Trophoblast cell (in vitro differentiated cells and primary cell): ENCODE measurements at regions not wholly inside any gene's neighbourhood (a gene's known extent, or its start where the extent isn't known, plus 50 kb on each side); places are given as distances from the start of the nearest gene placed in this dataset.

Source experiments
- DNase-seq, 2 donors: peaks; one replicate each; pipeline ENCODE4 v3.0.0-alpha.2; 2016
- H2AFZ ChIP-seq: 2 replicates; pipeline ENCODE4 v1.6.1; 2013; ENCODE audit warnings: low read length, moderate library complexity, mild to moderate bottlenecking; ENCODE audit not compliant: insufficient read depth, poor library complexity
- H2AK5ac ChIP-seq: 2 replicates; pipeline ENCODE4 v1.6.1; 2013; ENCODE audit warnings: mild to moderate bottlenecking, low read length
- H2BK120ac ChIP-seq: 2 replicates; pipeline ENCODE4 v1.6.1; 2013; ENCODE audit warnings: low read length, mild to moderate bottlenecking, moderate library complexity; ENCODE audit not compliant: insufficient read depth, poor library complexity
- H2BK12ac ChIP-seq: 2 replicates; pipeline ENCODE4 v1.6.1; 2013; ENCODE audit warnings: mild to moderate bottlenecking, low read length, moderate library complexity
- H2BK5ac ChIP-seq: 2 replicates; pipeline ENCODE4 v1.6.1; 2013; ENCODE audit warnings: low read length, low read depth, moderate library complexity, mild to moderate bottlenecking; ENCODE audit not compliant: poor library complexity
- H3K14ac ChIP-seq: 2 replicates; pipeline ENCODE4 v1.6.1; 2013; ENCODE audit warnings: mild to moderate bottlenecking, low read length
- H3K18ac ChIP-seq: 2 replicates; pipeline ENCODE4 v1.6.1; 2013; ENCODE audit warnings: mild to moderate bottlenecking, low read length
- H3K23ac ChIP-seq: 2 replicates; pipeline ENCODE4 v1.6.1; 2013; ENCODE audit warnings: low read length
- H3K27ac ChIP-seq: 2 replicates; pipeline ENCODE4 v1.5.1; 2013; ENCODE audit warnings: low read depth, mild to moderate bottlenecking, inconsistent platforms, low read length, moderate library complexity
- H3K27me3 ChIP-seq: 2 replicates; pipeline ENCODE4 v1.6.1; 2013; ENCODE audit warnings: inconsistent platforms, mild to moderate bottlenecking, low read length, moderate library complexity; ENCODE audit not compliant: insufficient read depth
- H3K36me3 ChIP-seq, 2 experiments: 1 replicate in 1 of 2; 2 replicates in 1 of 2; pipeline ENCODE4 v1.6.1; 2013; ENCODE audit warnings: low read length in 2 of 2, mild to moderate bottlenecking in 2 of 2, moderate library complexity in 1 of 2; ENCODE audit not compliant: insufficient read depth in 2 of 2, control insufficient read depth in 1 of 2
- H3K4ac ChIP-seq: 2 replicates; pipeline ENCODE4 v1.6.1; 2013; ENCODE audit warnings: low read depth, mild to moderate bottlenecking, low read length, moderate library complexity
- H3K4me1 ChIP-seq, 2 experiments: 1 replicate in 1 of 2; 2 replicates in 1 of 2; pipeline ENCODE4 v1.6.1; 2013; ENCODE audit warnings: low read length in 2 of 2, mild to moderate bottlenecking in 2 of 2, moderate library complexity in 1 of 2; ENCODE audit not compliant: insufficient read depth in 2 of 2, control insufficient read depth in 1 of 2
- H3K4me2 ChIP-seq: 2 replicates; pipeline ENCODE4 v1.6.1; 2013; ENCODE audit warnings: inconsistent platforms, mild to moderate bottlenecking, low read length, moderate library complexity
- H3K4me3 ChIP-seq: 2 replicates; pipeline ENCODE4 v1.5.1; 2013; ENCODE audit warnings: mild to moderate bottlenecking, low read depth, low read length, inconsistent platforms
- H3K79me1 ChIP-seq: one replicate; pipeline ENCODE4 v1.6.1; 2013; ENCODE audit warnings: low read length
- H3K79me2 ChIP-seq: 2 replicates; pipeline ENCODE4 v1.6.1; 2013; ENCODE audit warnings: low read length, mild to moderate bottlenecking; ENCODE audit not compliant: control insufficient read depth, insufficient read depth, poor library complexity
- H3K9ac ChIP-seq: 2 replicates; pipeline ENCODE4 v1.6.1; 2013; ENCODE audit warnings: mild to moderate bottlenecking, low read length
- H3K9me3 ChIP-seq: 2 replicates; pipeline ENCODE4 v1.6.1; 2013; ENCODE audit warnings: low read depth, mild to moderate bottlenecking, control low read depth, inconsistent platforms, low read length; ENCODE audit not compliant: insufficient read depth
- H4K12ac ChIP-seq: 2 replicates; pipeline ENCODE4 v1.6.1; 2013; ENCODE audit warnings: low read depth, mild to moderate bottlenecking, low read length, moderate library complexity
- H4K8ac ChIP-seq: 2 replicates; pipeline ENCODE4 v1.6.1; 2013; ENCODE audit warnings: low read depth, mild to moderate bottlenecking, low read length, moderate library complexity
- H4K91ac ChIP-seq: one replicate; pipeline ENCODE4 v1.6.1; 2013; ENCODE audit warnings: low read depth, mild to moderate bottlenecking, low read length, moderate library complexity
- WGBS: extraction: QIAGEN DNeasy Blood & Tissue Kit; methylation state at CpG from one replicate; pipeline ENCODE4 v1.1.7; 2013; ENCODE audit warnings: missing lambda C conversion rate; ENCODE audit not compliant: insufficient read length, insufficient coverage; ENCODE audit errors: extremely low coverage; 5-methylcytosine and 5-hydroxymethylcytosine counted together

DNA sequence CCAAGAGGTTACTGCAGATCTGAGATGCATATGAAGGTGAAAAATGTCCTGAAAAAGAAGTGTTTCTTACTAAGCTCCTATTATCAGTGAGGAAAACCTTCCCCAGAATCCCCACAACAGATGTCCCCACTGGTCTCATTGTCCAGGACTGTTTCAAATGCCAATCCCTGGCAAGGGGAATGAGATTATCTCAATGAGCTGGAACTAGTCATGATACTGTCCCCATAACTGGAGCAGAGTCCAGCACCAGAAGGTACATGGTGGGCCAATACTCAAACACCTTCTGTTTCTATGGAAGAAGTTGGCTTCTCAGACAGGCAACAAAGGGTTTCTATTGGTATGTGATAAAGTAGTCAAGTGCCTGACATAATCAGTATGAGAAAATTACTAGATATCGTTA lies 221.1 kb upstream of the TLL1 start:
- Histone ChIP-seq H3K4me1 (no peaks in the 10 kb centered on the region), H3K14ac (no peak overlapping the region), H3K27ac (no peak overlapping the region), H2BK120ac (no peak overlapping the region), H4K8ac (no peak overlapping the region), H3K36me3 (no peaks in the 10 kb centered on the region), H3K79me1 (no peaks in the 10 kb centered on the region), H2AFZ (no peak overlapping the region), H3K9me3 (no peaks in the 10 kb centered on the region), H2BK12ac (no peak overlapping the region), H3K9ac (no peak overlapping the region), H3K79me2 (no peaks in the 10 kb centered on the region), H2AK5ac (no peak overlapping the region), H3K4me2 (no peak overlapping the region), H2BK5ac (no peak overlapping the region), H3K4me3 (no peak overlapping the region), H3K4ac (no peak overlapping the region), H3K27me3 (no peaks in the 10 kb centered on the region), H4K91ac (no peak overlapping the region), H3K23ac (no peak overlapping the region), H3K18ac (no peak overlapping the region), H4K12ac (no peak overlapping the region)
- no peak for DNase-seq
- WGBS, result no CpG with 5 or more reads among the region's 1 CpG

DNA sequence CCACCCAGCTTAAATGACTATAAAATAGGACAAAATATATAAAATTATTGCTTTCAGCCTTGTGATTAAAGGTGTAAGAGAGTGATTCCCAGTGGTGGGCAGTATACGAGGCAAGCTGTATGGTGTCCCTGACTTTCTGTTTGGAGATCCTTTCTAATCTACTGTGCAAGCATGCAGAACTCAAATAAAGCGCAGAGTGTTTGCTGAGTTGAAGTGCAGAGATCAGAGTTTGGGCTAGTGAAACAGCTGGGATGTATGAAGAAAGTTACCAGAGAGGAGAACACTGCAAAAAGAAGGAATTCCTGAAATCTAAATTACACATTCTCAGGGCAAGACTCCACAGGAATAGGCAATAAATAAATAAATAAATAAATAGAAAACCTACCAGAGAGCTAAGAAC lies 218.5 kb upstream of the TLL1 start:
- DNase-seq, result no peak
- WGBS, result no CpG with 5 or more reads among the region's 2 CpGs
- Histone ChIP-seq H2AFZ (no peak overlapping the region), H3K4ac (no peak overlapping the region), H3K14ac (no peak overlapping the region), H4K8ac (no peak overlapping the region), H2AK5ac (no peak overlapping the region), H3K27ac (no peak overlapping the region), H3K27me3 (no peaks in the 10 kb centered on the region), H3K4me2 (no peak overlapping the region), H3K4me1 (no peaks in the 10 kb centered on the region), H2BK120ac (no peak overlapping the region), H3K23ac (no peak overlapping the region), H3K4me3 (no peak overlapping the region), H4K91ac (no peak overlapping the region), H2BK12ac (no peak overlapping the region), H3K18ac (no peak overlapping the region), H3K79me1 (no peaks in the 10 kb centered on the region), H3K9ac (no peak overlapping the region), H3K79me2 (no peaks in the 10 kb centered on the region), H2BK5ac (no peak overlapping the region), H4K12ac (no peak overlapping the region), H3K9me3 (no peaks in the 10 kb centered on the region), H3K36me3 (no peaks in the 10 kb centered on the region)

DNA sequence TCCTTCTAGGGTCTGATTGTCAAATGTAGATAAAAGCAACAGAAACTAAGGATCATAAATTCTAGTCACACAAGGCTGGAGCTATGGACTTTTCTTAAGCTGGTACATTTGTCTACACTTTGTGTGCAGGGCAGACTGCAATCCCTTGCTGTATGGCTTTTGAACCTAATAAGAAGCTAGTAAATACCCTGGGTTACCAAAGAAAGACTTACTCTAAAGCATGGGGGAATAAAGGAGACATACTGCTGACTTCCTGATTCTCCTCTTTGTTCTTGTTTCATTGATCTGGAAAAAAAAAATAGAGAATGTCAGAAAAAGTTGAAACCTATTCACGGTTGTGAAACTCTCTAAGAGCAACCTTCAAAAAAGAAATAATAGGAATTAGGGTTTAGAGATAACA lies 216.6 kb upstream of the TLL1 start:
- H4K12ac ChIP-seq, result no peak overlapping the region
- H4K8ac ChIP-seq, result no peak overlapping the region
- H3K4ac ChIP-seq, result no peak overlapping the region
- H2BK12ac ChIP-seq, result no peak overlapping the region
- no peaks in the 10 kb centered on the region for H3K9me3 ChIP-seq
- H3K27me3 ChIP-seq, result no peaks in the 10 kb centered on the region
- H3K4me1 ChIP-seq, result no peaks in the 10 kb centered on the region
- no peak overlapping the region for H3K23ac ChIP-seq
- WGBS, result no CpG with 5 or more reads among the region's 1 CpG
- H2AFZ ChIP-seq, result no peak overlapping the region
- no peak overlapping the region for H4K91ac ChIP-seq
- H2BK120ac ChIP-seq, result no peak overlapping the region
- no peak overlapping the region for H3K14ac ChIP-seq
- no peak overlapping the region for H3K4me2 ChIP-seq
- H3K36me3 ChIP-seq, result no peaks in the 10 kb centered on the region
- no peak overlapping the region for H3K27ac ChIP-seq
- H3K4me3 ChIP-seq, result no peak overlapping the region
- no peak overlapping the region for H3K9ac ChIP-seq
- no peak overlapping the region for H3K18ac ChIP-seq
- no peaks in the 10 kb centered on the region for H3K79me2 ChIP-seq
- H2BK5ac ChIP-seq, result no peak overlapping the region
- H2AK5ac ChIP-seq, result no peak overlapping the region
- DNase-seq, result no peak
- H3K79me1 ChIP-seq, result no peaks in the 10 kb centered on the region

DNA sequence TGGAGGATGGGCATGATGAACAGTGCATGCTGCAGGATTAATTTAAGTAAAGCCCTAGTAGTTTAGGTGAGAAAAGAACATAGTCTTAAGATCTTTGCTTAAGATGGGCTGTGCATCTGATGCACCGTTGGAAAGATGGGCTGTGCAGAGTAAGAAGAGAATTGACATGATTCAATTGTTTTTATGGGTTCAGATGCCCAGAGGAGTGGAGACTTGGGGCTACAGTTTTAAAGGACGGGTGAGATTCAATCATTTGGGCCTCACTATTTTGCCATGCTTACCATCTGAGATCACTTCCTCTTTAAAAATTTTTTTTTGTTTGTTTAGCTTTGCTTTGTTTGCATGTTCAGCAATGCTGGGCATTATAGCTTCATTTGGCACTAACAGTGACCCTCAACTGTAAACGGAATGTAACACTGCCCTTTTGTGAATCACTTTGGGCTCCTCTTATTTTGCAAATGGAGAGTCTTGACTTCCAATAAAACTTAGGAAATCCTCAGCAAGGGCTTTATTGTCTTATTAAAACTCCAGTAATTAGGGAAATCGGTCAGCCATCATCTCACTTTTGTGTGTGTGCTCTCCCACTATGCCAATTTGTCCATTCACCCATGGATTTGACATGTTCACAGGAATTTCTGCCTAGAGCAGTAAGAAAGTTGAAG lies 216.1 kb upstream of the TLL1 start:
- no peak overlapping the region for H3K27ac ChIP-seq
- no peak overlapping the region for H4K12ac ChIP-seq
- H3K9ac ChIP-seq, result no peak overlapping the region
- no peak overlapping the region for H2BK12ac ChIP-seq
- no peak overlapping the region for H2BK120ac ChIP-seq
- no peaks in the 10 kb centered on the region for H3K4me1 ChIP-seq
- no peak overlapping the region for H3K4me3 ChIP-seq
- no peak for DNase-seq
- no peak overlapping the region for H4K91ac ChIP-seq
- H3K27me3 ChIP-seq, result no peaks in the 10 kb centered on the region
- no peak overlapping the region for H3K23ac ChIP-seq
- no CpG with 5 or more reads among the region's 4 CpGs for WGBS
- no peaks in the 10 kb centered on the region for H3K9me3 ChIP-seq
- H3K79me1 ChIP-seq, result no peaks in the 10 kb centered on the region
- no peak overlapping the region for H3K18ac ChIP-seq
- H2AK5ac ChIP-seq, result no peak overlapping the region
- no peak overlapping the region for H3K14ac ChIP-seq
- no peaks in the 10 kb centered on the region for H3K36me3 ChIP-seq
- H4K8ac ChIP-seq, result no peak overlapping the region
- H3K79me2 ChIP-seq, result no peaks in the 10 kb centered on the region
- no peak overlapping the region for H3K4me2 ChIP-seq
- H3K4ac ChIP-seq, result no peak overlapping the region
- no peak overlapping the region for H2BK5ac ChIP-seq
- H2AFZ ChIP-seq, result no peak overlapping the region
